T-cell (primary cell): ENCODE measurements at regions not wholly inside any gene's neighbourhood (a gene's known extent, or its start where the extent isn't known, plus 50 kb on each side); places are given as distances from the start of the nearest gene placed in this dataset.

Experiments
- ATAC-seq, 4 experiments: fragments of 200-7000 bp in 3 of 4; fragments of 150-1000 bp in 1 of 4; cut with Tn5 transposase; replicated peaks in 1 of 4; 1 replicate in 3 of 4; 2 replicates in 1 of 4; pipeline ENCODE4 v1.10.0; 2021; ENCODE audit warnings: moderate library complexity in 3 of 4, mild to moderate bottlenecking in 2 of 4, moderate number of reproducible peaks in 1 of 4
- CTCF ChIA-PET, 2 donors: fragments of 300-600 bp; sonication (Branson Sonifier 250); formaldehyde crosslinking; loops; one replicate each; lab custom pipeline; 2022; ENCODE audit warnings: antibody characterized with exemption in 2 of 2; lab: Charles Lee
- POLR2A ChIA-PET, 2 donors: fragments of 300-600 bp; sonication (Branson Sonifier 250); formaldehyde crosslinking; loops; one replicate each; lab custom pipeline; 2022; ENCODE audit warnings: antibody characterized with exemption in 2 of 2; lab: Charles Lee
- DNase-seq, 35 experiments: peaks; one replicate each; pipeline versions ENCODE4 v3.0.0 to v3.0.0-alpha.2; 2013 to 2023
- H3K27ac ChIP-seq: one replicate; pipeline ENCODE4 v1.5.1; 2013; ENCODE audit warnings: low read length
- H3K27me3 ChIP-seq, 2 experiments: replicated peaks in 1 of 2; 1 replicate in 1 of 2; 2 replicates in 1 of 2; pipeline versions ENCODE4 v1.6.1 to v1.7.0; 2013; ENCODE audit warnings: low read length in 1 of 2, mixed read lengths in 1 of 2; ENCODE audit not compliant: control insufficient read depth in 2 of 2, insufficient read depth in 2 of 2; ENCODE audit errors: extremely low read depth in 1 of 2
- H3K36me3 ChIP-seq, 2 donors: 1 replicate in 1 of 2; 2 replicates in 1 of 2; pipeline versions ENCODE4 v1.6.1 to v1.7.0; 2013; ENCODE audit warnings: low read length in 1 of 2; ENCODE audit not compliant: control insufficient read depth in 2 of 2, insufficient read depth in 1 of 2; ENCODE audit errors: extremely low read depth in 1 of 2
- H3K4me1 ChIP-seq, 2 experiments: 1 replicate in 1 of 2; 2 replicates in 1 of 2; pipeline versions ENCODE4 v1.6.1 to v1.7.0; 2013; ENCODE audit warnings: low read length in 2 of 2, mixed read lengths in 1 of 2; ENCODE audit not compliant: insufficient read depth in 2 of 2, control insufficient read depth in 1 of 2; ENCODE audit errors: extremely low read depth in 1 of 2
- H3K4me3 ChIP-seq, 2 donors: 1 replicate in 1 of 2; 2 replicates in 1 of 2; pipeline versions ENCODE4 v1.5.1 to v1.7.0; 2013; ENCODE audit warnings: mild to moderate bottlenecking in 2 of 2, low read length in 1 of 2, moderate library complexity in 1 of 2; ENCODE audit not compliant: control insufficient read depth in 1 of 2; ENCODE audit errors: extremely low read depth in 1 of 2
- H3K9me3 ChIP-seq: 2 replicates; pipeline ENCODE4 v1.7.0; 2013
- H3K27ac Mint-ChIP-seq, 2 donors: one replicate each; pipeline ENCODE4 v1.8.0; 2020 to 2021; ENCODE audit warnings: mild to moderate bottlenecking in 2 of 2, mixed read lengths in 2 of 2
- H3K27me3 Mint-ChIP-seq, 2 donors: one replicate each; pipeline ENCODE4 v1.8.0; 2021 to 2022; ENCODE audit warnings: mixed read lengths in 2 of 2
- H3K36me3 Mint-ChIP-seq: one replicate; pipeline ENCODE4 v1.8.0; 2021; ENCODE audit warnings: mixed read lengths
- H3K4me1 Mint-ChIP-seq, 3 donors: one replicate each; pipeline ENCODE4 v1.8.0; 2020 to 2022; ENCODE audit warnings: mixed read lengths in 3 of 3, mild to moderate bottlenecking in 1 of 3
- H3K4me3 Mint-ChIP-seq, 3 donors: one replicate each; pipeline ENCODE4 v1.8.0; 2020 to 2022; ENCODE audit warnings: mild to moderate bottlenecking in 3 of 3, mixed read lengths in 3 of 3, moderate library complexity in 3 of 3
- H3K9me3 Mint-ChIP-seq, 3 donors: one replicate each; pipeline ENCODE4 v1.8.0; 2020 to 2022; ENCODE audit warnings: mixed read lengths in 3 of 3
- WGBS: methylation state at CpG from one replicate; pipeline ENCODE4 v1.1.5; 2013; ENCODE audit warnings: missing lambda C conversion rate; ENCODE audit not compliant: insufficient coverage; 5-methylcytosine and 5-hydroxymethylcytosine counted together

DNA sequence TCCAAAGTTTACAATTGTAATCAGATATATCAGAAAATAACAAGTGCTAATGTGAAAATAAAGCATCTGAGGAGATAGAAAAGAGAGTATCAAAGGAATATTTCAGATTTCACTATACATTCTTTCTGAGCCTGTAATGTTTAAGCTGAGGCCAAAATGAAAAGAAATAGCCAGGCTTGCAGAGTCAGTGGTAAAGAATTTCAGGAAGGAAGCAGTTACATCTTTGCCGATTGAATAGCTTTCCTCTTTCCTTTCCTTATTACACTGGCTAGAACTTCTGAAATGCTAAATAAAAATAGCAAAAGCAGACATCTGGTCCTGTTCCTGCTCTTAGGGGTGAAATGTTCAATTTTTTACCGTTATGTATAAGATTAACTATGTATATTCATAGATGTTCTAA lies 1441.6 kb upstream of the PCDH7 start:
- Histone ChIP-seq H3K4me3 (no peak overlapping the region), H3K27ac (no peak overlapping the region), H3K27me3 (no peaks in the 10 kb centered on the region), H3K36me3 (no peaks in the 10 kb centered on the region), H3K9me3 (peaks cover 2% of the 10 kb centered on the region), H3K4me1 (no peaks in the 10 kb centered on the region)
- H3K4me1 Mint-ChIP-seq = no peaks in the 10 kb centered on the region
- no CpG with 5 or more reads among the region's 2 CpGs for WGBS
- no peaks in the 10 kb centered on the region for H3K27me3 Mint-ChIP-seq
- ATAC-seq (no peak), DNase-seq (no peak)
- H3K9me3 Mint-ChIP-seq = peaks cover 10 to 15% (median 11%) of the 10 kb centered on the region in 3 donors
- POLR2A ChIA-PET = no interaction called here
- no peaks in the 10 kb centered on the region for H3K36me3 Mint-ChIP-seq
- H3K4me3 Mint-ChIP-seq = no peak overlapping the region
- CTCF ChIA-PET = no interaction called here
- no peak overlapping the region for H3K27ac Mint-ChIP-seq

DNA sequence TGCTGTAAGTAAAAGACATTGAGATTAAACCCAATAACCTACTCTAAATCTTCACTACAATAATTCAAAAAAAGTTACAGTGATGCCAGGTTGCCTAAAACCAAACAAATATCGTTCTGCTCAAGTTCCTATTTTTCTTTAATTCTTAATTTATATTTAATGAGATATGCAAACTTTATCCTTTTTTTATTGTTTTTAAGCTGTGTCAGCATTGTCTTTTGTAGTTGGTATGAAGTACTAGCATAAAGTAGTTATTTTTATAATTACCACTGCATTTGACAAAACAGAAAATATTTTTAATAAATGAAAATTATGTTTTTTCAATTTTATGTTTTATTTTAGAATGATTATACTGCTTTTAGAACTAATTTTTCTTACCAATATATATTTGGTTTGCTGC lies 1431.1 kb upstream of the PCDH7 start:
- no peak for ATAC-seq
- CTCF ChIA-PET = no interaction called here
- DNase-seq = no peak
- H3K4me3 Mint-ChIP-seq = no peak overlapping the region
- H3K27me3 Mint-ChIP-seq = no peaks in the 10 kb centered on the region
- H3K4me1 Mint-ChIP-seq = no peaks in the 10 kb centered on the region
- no peak overlapping the region for H3K4me3 ChIP-seq
- no peak overlapping the region for H3K27ac ChIP-seq
- POLR2A ChIA-PET = no interaction called here
- H3K27me3 ChIP-seq = no peaks in the 10 kb centered on the region
- no peak overlapping the region for H3K27ac Mint-ChIP-seq
- H3K4me1 ChIP-seq = no peaks in the 10 kb centered on the region
- H3K36me3 Mint-ChIP-seq = no peaks in the 10 kb centered on the region
- no peaks in the 10 kb centered on the region for H3K36me3 ChIP-seq
- no CpG with 5 or more reads among the region's 1 CpG for WGBS
- H3K9me3 ChIP-seq = no peaks in the 10 kb centered on the region
- H3K9me3 Mint-ChIP-seq = peaks cover 8 to 33% (median 12%) of the 10 kb centered on the region in 3 donors

DNA sequence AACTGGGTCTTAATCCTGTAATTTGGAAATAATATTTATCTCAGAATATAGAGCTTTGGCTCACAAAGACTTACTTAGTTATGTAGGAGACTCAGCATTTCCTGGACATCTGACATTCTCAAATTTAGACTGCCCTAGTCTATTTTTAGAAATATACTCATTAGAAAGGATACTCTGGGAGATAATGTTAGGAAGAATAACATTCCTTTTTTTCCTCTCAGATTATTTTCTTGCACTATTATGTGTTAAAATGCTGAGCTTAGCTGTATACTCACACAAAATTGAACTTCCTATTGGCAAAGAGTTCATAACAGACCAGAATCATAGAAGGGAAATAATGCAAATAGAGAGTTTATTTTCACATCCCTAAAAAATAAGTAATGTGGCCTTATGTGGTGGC lies 1424.9 kb upstream of the PCDH7 start:
- no peak overlapping the region for H3K4me3 Mint-ChIP-seq
- no peak overlapping the region for H3K27ac Mint-ChIP-seq
- Histone ChIP-seq H3K27me3 (no peaks in the 10 kb centered on the region), H3K9me3 (no peaks in the 10 kb centered on the region), H3K36me3 (no peaks in the 10 kb centered on the region), H3K4me1 (no peaks in the 10 kb centered on the region), H3K4me3 (no peak overlapping the region), H3K27ac (no peak overlapping the region)
- POLR2A ChIA-PET = no interaction called here
- peaks cover 0 to 28% (median 11%) of the 10 kb centered on the region in 3 donors for H3K9me3 Mint-ChIP-seq
- no peaks in the 10 kb centered on the region for H3K4me1 Mint-ChIP-seq
- H3K36me3 Mint-ChIP-seq = no peaks in the 10 kb centered on the region
- ATAC-seq (no peak), DNase-seq (no peak)
- no peaks in the 10 kb centered on the region for H3K27me3 Mint-ChIP-seq
- CTCF ChIA-PET = no interaction called here

DNA sequence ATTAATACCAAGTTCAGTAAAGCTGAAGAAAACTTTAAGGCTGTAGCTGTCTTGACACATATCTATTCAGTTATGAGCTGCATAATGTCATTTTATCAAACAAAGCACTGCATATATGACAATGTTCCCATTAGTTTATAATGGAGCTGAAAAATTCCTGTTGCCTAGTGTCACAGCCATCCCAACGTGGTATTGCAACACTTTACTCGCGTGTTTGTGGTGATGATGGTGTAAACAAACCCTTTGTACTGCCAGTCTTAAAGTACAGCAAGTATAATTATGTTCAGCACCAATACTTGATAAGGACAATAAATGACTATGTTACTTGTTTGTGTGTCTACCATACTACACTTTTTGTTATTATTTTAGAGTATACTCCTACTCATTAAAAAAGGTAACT lies 1415.6 kb upstream of the PCDH7 start:
- no CpG with 5 or more reads among the region's 3 CpGs for WGBS
- Mint-ChIP-seq H3K36me3 (no peaks in the 10 kb centered on the region), H3K27me3 (no peaks in the 10 kb centered on the region), H3K4me1 (no peaks in the 10 kb centered on the region), H3K9me3 (peaks cover 6 to 21% (median 20%) of the 10 kb centered on the region in 3 donors), H3K4me3 (no peak overlapping the region), H3K27ac (no peak overlapping the region)
- Histone ChIP-seq H3K27me3 (no peaks in the 10 kb centered on the region), H3K27ac (no peak overlapping the region), H3K4me1 (no peaks in the 10 kb centered on the region), H3K9me3 (peaks cover 2% of the 10 kb centered on the region), H3K36me3 (no peaks in the 10 kb centered on the region), H3K4me3 (no peak overlapping the region)
- POLR2A ChIA-PET = no interaction called here
- ATAC-seq = no peak
- CTCF ChIA-PET = no interaction called here
- DNase-seq = no peak

DNA sequence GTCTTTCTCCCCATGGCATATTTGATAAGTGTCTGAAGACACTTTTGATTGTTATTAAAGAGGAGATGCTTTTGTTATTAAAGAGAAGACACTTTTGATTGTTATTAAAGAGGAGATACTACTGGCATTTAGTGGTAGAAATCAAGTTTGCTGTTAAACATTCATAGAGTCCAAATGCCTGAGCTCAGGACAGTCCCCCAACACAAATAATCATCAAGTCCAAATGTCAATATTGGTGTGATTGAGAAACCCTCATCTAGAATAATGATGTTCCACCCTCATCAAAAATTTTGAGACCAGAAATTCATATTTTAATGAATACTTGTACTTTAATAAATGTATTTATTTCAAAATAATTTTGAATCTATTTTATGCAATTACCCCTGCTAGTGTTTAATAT lies 1412.9 kb upstream of the PCDH7 start:
- no peaks in the 10 kb centered on the region for H3K36me3 ChIP-seq

DNA sequence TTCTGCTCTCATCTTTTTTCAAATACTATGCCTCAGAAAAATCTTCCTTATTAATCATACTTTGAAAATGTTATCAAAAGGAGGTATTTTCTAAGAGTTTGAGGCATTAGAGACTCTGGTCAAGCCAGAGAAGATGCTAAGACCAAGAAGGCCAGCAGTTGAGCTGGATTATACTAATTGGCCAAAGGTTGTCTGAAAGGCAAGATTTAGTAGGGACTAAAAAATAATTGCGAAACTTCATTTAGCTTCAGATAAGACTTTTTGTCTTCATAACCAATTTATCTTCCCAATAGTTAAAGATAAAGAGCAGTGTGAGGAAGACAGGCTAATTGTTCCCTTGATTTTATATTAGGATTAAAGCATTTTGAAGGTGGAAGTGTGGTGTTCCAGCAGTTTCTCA lies 1412.4 kb upstream of the PCDH7 start:
- DNase-seq (no peak), ATAC-seq (no peak)
- H3K9me3 Mint-ChIP-seq = peaks cover 6 to 27% (median 16%) of the 10 kb centered on the region in 3 donors
- H3K4me1 Mint-ChIP-seq = no peaks in the 10 kb centered on the region
- H3K9me3 ChIP-seq = no peaks in the 10 kb centered on the region
- no peak overlapping the region for H3K4me3 Mint-ChIP-seq
- no peaks in the 10 kb centered on the region for H3K36me3 ChIP-seq
- no peaks in the 10 kb centered on the region for H3K27me3 Mint-ChIP-seq
- no peaks in the 10 kb centered on the region for H3K36me3 Mint-ChIP-seq
- POLR2A ChIA-PET = no interaction called here
- H3K4me1 ChIP-seq = no peaks in the 10 kb centered on the region
- H3K27ac Mint-ChIP-seq = no peak overlapping the region
- CTCF ChIA-PET = no interaction called here
- no peak overlapping the region for H3K27ac ChIP-seq
- no CpG with 5 or more reads among the region's 1 CpG for WGBS
- no peak overlapping the region for H3K4me3 ChIP-seq
- no peaks in the 10 kb centered on the region for H3K27me3 ChIP-seq

More for the DNA sequence above, 1412.9 kb upstream of the PCDH7 start:
- H3K9me3 ChIP-seq = peaks cover 2% of the 10 kb centered on the region
- no peaks in the 10 kb centered on the region for H3K4me1 ChIP-seq
- no peak overlapping the region for H3K4me3 Mint-ChIP-seq
- H3K27ac ChIP-seq = no peak overlapping the region
- DNase-seq (no peak), ATAC-seq (no peak)
- H3K27ac Mint-ChIP-seq = no peak overlapping the region
- no peaks in the 10 kb centered on the region for H3K4me1 Mint-ChIP-seq
- ChIA-PET CTCF (no interaction called here), POLR2A (no interaction called here)
- H3K9me3 Mint-ChIP-seq = peaks cover 6 to 25% (median 17%) of the 10 kb centered on the region in 3 donors
- no peaks in the 10 kb centered on the region for H3K27me3 ChIP-seq
- H3K27me3 Mint-ChIP-seq = no peaks in the 10 kb centered on the region
- H3K4me3 ChIP-seq = no peak overlapping the region
- no peaks in the 10 kb centered on the region for H3K36me3 Mint-ChIP-seq

DNA sequence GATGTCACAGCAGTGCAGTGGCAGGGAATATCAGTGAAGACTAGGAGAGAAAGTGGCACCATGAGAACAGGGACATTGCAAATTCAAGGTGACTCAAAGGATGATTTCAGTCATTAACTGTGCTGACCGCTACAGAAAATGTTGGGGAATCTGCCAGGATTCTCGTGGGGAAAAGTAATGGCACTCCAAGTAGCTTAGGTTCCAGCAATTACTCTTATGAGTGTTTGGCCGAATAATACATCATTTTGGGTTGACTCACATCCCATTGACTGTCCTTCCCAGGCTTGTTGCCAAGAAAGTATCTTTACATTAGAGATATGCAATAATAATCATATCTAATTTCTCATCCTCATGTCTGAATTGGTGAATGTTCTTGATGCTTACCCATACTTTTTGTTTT lies 1411.1 kb upstream of the PCDH7 start:
- Mint-ChIP-seq H3K4me3 (no peak overlapping the region), H3K27ac (no peak overlapping the region), H3K9me3 (peaks cover 6 to 29% (median 16%) of the 10 kb centered on the region in 3 donors), H3K4me1 (no peaks in the 10 kb centered on the region), H3K27me3 (no peaks in the 10 kb centered on the region), H3K36me3 (no peaks in the 10 kb centered on the region)
- Histone ChIP-seq H3K4me3 (no peak overlapping the region), H3K27me3 (no peaks in the 10 kb centered on the region), H3K9me3 (no peaks in the 10 kb centered on the region), H3K27ac (no peak overlapping the region), H3K4me1 (no peaks in the 10 kb centered on the region), H3K36me3 (no peaks in the 10 kb centered on the region)
- WGBS = 80% methylated on average over 2 of the region's 3 CpGs
- DNase-seq (no peak), ATAC-seq (no peak)
- CTCF ChIA-PET = no interaction called here
- POLR2A ChIA-PET = no interaction called here
